Right renal pelvis (tissue), 4 donors: ENCODE measurements at regions not wholly inside any gene's neighbourhood (a gene's known extent, or its start where the extent isn't known, plus 50 kb on each side); places are given as distances from the start of the nearest gene placed in this dataset.
"Not testable (repeated sequence)": the region's sequence is repeated elsewhere in the genome, so short reads cannot be mapped to it uniquely, and the experiment has no call there.

Experiments used
- DNase-seq, 4 donors: peaks; one replicate each; pipeline ENCODE4 v3.0.0-alpha.2; 2013; ENCODE audit warnings: low read depth in 4 of 4, low spot score in 3 of 4, missing footprints in 1 of 4

- DNase-seq: no peak
Observed at GRCh38 chr2:20499387-20499786, 52.5 kb downstream of the RHOB start.

- no peak for DNase-seq
Observed at GRCh38 chr2:20501974-20502373, 55.1 kb downstream of the RHOB start.

- not testable (repeated sequence) for DNase-seq
Observed at GRCh38 chr2:20502496-20502895, 55.6 kb downstream of the RHOB start.

GRCh38 chr2:20504174-20504573 is 57.3 kb downstream of the RHOB start:
- DNase-seq: no peak

- no peak for DNase-seq
Observed at GRCh38 chr2:20506201-20506685, 59.4 kb downstream of the RHOB start.

- no peak for DNase-seq
Observed at GRCh38 chr2:20507166-20507692, 60.4 kb downstream of the RHOB start.

GRCh38 chr2:20507711-20508110 is 60.8 kb downstream of the RHOB start:
- DNase-seq: no peak

GRCh38 chr2:20509301-20509769 is 62.5 kb downstream of the RHOB start:
- DNase-seq: no peak

GRCh38 chr2:20509770-20510490 is 63.1 kb downstream of the RHOB start:
- DNase-seq: no peak

- no peak for DNase-seq
Observed at GRCh38 chr2:20511130-20511529, 64.3 kb downstream of the RHOB start.

- DNase-seq: no peak
Observed at GRCh38 chr2:20512061-20512605, 65.3 kb downstream of the RHOB start.

GRCh38 chr2:20513946-20514345 is 67.1 kb downstream of the RHOB start:
- no peak for DNase-seq

GRCh38 chr2:20514596-20515269 is 67.9 kb downstream of the RHOB start:
- DNase-seq: no peak

GRCh38 chr2:20515290-20516220 is 68.7 kb downstream of the RHOB start:
- DNase-seq: no peak

- DNase-seq: no peak
Observed at GRCh38 chr2:20516291-20516645, 69.4 kb downstream of the RHOB start.

GRCh38 chr2:20516646-20517341 is 69.9 kb downstream of the RHOB start:
- DNase-seq: no peak

- DNase-seq: no peak
Observed at GRCh38 chr2:20519309-20519708, 72.4 kb downstream of the RHOB start.

GRCh38 chr2:20520128-20520527 is 73.3 kb downstream of the RHOB start:
- no peak for DNase-seq

GRCh38 chr2:20521193-20521592 is 74.3 kb downstream of the RHOB start:
- DNase-seq: no peak

GRCh38 chr2:20521682-20522189 is 74.9 kb downstream of the RHOB start:
- DNase-seq: no peak
